Stimulated activated CD8-positive, alpha-beta memory T cell treated with anti-CD3 and anti-CD28 coated beads, Interleukin-15, amount 100 ng/mL, for 4 hours (primary cell): ENCODE measurements at regions not wholly inside any gene's neighbourhood (a gene's known extent, or its start where the extent isn't known, plus 50 kb on each side); places are given as distances from the start of the nearest gene placed in this dataset.
"Not testable (repeated sequence)": the region's sequence is repeated elsewhere in the genome, so short reads cannot be mapped to it uniquely, and the experiment has no call there.

ENCODE experiments used
- DNase-seq, 2 donors: peaks; one replicate each; pipeline ENCODE4 v3.0.0-alpha.2; 2020; ENCODE audit warnings: low read depth in 2 of 2

DNA sequence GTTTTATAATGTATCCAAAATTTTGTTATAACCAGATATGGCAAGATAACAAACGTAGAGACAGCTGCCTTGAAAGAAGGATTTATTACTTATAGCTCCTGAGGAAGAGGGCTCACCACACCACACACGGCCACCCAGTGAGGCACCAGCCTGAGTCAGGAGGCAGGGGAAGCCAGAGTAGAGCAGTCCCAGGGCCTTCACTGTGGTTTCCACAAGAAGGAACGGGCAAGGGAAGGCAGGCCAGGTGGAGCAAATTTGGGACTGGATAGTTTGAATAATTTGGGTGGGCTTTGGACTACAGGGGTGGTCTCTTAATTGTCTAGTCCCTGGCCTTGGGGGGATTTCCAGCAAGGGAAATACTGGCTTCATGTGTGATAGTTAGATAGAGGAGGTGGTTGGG, 72.5 kb downstream of the RRAGC start:
- no peak for DNase-seq

DNA sequence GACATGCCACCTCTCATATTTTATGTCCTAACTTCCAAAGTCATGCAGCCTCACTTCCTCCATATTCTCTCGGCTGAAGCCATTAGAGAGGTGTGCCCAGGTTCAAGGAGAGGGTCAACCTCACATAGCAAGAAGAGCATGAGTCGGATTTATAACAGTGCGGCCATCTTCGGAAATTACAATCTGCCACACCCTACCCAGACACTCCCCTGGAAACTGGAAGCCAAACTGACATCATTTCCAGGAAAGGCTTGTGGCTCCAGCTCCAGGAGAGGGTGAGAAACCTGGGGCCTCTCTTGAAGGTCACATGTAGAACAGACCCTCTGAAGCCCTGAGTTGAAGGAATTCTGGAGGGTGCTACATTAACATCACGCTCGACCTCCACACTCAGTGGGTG, 73.5 kb downstream of the RRAGC start:
- DNase-seq, result no peak

DNA sequence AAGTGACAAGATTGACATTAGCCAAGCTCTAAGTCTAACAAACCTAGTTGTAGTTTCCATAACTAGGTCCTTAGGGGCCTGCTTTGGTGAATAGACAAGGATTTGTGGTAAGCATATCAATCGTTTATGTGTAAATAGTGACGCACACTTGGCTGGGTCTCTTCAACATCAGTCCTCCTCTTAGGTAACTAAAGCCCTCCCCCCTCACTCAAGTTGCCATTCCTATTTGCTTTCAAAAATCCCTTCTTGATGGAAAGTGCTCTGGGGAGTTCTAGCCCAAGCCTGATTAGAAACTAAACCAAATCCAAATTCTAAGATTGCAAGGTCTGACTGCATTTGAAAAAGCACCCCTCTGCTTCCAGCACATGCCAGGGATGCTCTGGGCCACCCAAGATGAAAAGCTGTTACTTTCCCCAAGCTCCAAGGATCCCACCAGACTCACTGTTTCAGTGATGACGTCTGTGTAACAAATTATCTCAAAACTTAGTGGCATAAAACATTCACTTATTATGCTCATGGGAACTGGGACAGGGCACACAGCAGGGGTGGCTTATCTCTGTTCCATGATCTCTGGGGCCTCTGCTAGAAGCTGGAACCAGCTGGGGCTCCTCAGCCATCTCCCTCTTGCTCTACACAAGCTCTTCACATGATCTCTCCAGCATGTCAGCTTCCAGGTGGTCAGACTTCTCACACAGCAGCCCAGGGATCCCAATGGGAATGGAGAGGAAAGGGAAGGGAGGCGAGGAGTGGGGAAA, 74.1 kb downstream of the RRAGC start:
- no peak for DNase-seq

DNA sequence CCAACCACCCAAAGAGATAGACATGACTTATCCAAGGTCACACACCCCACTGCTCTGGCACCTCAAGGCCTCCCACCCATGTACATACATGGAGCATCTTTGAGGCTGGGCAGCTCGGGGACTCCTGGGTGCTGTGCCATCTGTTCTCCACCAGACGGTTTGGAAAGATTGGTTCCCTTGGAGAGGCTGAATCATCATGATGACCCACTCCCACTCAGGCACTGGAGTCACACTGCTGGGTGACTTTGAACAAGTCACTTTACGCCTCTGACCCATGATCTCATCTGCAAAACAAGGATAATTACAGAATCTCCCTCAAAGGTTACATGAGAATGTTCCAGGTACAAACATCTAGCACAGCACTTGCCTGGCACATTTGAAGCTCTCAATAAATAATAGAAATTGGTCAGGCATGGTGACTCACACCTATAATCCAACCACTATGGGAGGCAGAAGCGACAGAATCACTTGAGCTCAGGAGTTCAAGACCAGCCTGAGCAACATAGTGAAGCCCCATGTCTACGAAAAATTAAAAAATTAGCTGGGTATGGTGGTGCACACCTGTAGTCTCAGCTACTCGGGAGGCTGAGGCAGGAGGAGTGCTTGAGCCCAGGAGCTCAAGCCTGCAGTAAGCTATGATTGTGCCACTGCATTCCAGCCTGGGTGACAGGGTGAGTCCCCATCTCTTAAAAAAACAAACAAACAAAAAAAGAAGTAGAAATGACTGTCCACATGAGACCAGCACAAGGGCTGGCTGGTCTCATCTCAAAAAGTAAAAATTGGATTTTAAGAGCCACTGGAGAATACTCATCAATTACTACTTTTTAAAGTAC, 74.9 kb downstream of the RRAGC start:
- no peak for DNase-seq

DNA sequence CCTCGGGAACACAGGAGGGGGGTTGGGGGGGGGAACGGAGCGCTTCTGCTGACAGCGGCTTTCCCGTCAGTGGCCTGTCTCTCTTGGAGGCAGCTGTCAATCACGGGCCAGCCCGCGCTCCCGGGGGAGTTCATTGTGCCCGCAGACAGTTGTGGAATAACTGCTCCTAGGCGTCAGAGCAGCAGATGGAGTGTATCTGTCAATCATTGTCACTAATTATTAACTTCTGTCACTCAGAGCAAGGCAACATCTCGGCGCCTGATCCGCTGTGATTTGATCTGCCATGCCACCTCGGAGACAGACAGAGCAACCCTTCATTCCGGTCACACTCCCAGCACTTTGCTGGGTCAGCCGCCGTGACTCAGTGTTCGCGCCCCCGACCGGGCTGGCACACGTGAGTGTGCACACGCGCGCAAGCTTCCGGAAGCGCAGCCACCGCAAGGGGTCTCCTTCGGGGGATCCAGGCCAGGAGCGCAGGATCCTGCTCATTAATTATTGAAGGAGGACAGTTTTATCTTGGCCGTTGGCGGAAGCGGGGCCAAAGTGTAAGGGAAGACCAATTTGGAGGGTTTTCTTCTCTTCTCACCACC, 75.8 kb downstream of the RRAGC start:
- DNase-seq, result no peak

DNA sequence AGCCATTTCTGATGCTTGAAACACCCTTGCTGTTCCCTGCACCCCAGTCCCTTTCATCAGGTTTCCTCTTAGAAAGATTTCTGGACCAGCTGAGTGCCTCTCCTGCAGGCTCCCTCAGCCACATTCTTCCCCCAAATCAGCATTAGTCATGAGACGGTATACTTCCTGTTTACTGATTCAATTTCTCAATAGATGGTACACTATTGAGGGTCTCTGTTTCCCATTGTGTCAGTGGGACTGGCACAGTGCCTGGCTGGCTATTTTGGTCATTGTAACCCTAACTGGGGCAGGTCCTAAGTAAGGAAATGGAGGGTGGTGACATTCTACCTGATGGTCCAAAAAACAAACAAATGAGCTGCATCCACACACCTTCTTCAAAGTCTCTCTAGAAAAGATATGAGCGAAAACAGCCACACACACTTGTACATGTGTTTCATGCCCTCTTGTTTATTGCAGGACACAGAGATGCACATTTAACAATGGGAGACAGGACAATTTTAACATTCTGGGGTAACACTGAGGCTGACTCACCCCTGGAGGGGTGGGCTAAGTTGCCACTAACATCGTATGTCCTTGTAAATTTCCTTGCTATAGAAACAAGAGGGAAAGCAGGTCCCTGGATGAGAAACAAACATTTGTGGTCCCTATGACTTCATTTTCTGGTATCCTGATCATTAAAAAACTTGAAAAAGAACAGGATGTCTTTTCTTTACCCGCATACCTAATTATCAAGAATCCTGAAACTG, 77.5 kb downstream of the RRAGC start:
- no peak for DNase-seq

DNA sequence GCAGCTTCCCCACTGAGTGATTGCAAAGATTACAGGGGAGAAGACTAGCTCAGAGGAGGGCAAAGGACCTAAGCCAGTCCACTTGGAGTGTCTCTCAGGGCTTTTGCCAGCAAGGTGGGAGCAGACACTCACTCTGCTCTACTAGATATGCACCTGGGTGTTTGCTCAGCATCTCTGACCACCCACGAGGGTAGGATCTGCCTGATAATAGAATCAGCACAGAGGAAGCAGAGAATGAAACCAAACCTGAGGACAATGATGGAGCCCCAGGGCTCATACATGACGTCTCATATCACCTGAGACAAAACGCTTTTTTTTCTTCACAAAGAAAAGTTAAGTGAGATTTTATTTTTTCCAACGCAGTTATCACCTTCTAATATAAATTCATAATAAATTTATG, 79.4 kb downstream of the RRAGC start:
- no peak for DNase-seq

DNA sequence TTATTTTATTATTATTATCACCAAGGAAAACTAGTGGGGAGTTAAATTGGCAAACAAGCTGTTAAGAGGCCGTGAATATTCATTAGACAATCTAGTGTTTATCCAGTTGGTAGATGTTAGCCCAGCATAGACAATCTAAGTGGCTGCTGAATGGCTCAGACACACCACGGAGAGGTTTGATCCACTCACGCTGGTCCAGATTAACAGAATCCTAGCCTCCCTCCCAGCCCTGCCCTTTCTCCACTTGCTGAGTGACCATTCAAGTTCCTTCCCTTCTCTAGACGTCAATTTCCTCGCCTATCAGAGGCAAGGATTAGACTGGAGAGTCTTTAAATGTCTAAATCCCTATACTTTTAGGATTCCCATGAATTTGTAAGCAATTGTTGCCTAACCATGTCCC, 80.1 kb downstream of the RRAGC start:
- DNase-seq, result no peak

DNA sequence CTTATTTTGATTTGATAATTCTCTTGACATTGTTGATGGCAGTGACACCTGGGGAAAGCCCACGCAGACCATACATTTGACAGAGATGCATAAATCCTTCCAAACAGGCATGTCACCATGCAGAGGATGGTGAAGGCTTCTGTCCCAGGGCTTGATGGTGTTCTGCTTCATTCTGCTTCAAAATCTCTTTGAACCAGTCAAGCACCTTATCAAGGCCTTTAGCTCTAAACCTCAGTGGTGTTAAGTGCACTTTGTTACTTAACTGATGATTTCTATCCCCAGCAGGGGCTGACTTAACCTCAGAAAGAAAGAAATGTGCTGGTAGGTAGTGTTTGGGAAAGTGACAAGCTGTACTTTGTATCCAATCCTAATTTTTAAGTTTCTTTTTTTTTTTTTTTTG, 81.1 kb downstream of the RRAGC start:
- no peak for DNase-seq

DNA sequence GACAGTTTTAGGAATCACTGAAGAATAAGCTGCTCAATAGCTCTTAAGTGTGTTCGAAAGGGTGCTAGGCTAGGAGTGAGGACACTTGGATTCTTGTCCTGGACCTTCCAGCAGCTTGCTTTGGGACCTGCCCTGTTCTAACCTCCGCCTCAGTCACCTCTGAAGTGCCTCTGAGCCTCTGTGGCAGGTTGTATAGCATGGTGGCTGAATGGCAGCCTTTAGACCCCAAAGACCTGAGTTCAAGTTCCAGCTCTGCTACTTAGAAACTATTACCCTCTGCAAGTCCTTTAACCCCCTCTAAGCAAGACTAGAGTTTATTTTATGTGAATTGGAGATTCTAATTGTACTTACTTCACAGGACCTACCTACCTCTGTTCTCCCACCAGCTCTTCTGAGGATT, 81.5 kb downstream of the RRAGC start:
- DNase-seq, result no peak

DNA sequence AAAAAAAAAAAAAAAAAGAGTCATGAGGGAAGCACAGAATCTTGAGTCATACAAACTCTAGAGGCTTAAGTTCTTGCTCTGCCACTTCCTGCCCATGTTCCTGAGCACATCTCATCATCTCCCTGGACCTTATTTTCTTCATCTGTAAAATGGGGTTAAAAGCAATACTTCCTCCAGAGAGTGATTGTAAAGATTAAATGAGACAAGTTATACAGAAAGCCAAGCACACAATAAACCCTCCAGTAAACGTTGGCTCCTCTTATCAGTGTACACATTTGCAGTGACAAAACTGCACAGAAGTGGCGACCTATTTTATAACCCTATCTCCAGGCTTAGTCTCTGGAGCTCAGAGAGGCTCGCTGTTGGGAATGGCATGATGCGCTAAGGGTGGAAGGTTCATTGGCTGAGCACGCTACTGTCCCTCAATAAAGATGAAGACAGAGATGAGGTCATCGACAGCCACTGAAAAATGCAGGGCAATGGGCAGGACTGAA, 82.1 kb downstream of the RRAGC start:
- no peak for DNase-seq

DNA sequence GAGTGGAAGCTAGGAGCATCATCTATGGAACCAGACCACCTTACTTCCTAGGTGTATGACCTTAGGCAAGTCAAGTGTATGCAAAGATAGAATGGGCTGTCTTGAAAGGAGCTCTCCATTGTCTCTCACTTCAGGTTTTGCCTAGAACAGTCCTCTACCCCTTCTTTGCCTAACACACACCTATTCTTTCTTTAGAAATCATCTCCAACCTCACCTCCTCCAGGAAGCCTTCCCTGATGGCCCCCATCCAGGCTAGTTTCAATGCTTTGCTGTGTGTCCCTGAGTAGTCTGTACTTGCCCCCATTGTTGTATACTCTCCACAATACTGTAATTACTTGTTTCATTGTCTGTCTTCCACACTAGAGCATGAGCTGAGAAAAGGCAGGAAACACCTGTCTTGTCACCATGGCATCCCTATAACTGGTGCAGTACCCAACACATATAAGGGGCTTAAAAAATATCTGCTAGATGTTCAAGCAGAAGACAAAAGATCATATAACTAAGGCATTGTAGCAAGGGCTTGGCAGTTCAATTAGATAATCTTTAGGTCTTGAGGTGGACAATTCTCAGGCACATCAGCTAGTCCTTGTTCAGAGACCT, 83.0 kb downstream of the RRAGC start:
- DNase-seq, result no peak

DNA sequence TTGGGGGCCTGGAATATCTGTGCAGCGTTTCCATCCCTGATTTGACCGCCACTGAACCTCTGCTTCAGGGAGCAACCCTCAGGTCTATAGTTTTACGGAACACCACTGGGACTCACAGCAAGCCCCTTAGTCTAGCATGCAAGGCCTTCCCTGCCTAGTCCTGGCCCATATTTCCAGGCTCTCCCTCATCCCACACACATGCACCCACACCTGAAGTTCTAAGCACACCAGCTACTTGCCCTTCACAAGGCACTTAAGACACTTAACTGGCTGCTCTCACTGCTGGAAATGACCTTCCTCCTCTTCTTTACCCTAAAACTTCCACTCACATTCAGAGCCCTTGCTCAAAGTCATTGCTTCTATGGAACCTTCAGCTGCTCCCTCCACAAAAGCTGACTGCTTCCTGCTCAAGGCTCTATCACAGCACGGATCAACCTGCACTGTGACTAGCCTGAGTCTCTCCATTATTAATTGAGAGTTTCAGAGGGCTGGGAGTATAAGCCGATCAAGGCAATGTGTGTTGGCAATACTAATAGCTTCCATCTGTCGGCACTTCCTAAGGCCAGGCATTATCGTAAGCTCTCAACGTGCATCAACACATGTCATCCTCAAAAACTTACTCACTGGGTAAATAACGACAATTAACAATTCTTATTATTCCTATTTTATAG, 84.3 kb downstream of the RRAGC start:
- DNase-seq, result no peak

DNA sequence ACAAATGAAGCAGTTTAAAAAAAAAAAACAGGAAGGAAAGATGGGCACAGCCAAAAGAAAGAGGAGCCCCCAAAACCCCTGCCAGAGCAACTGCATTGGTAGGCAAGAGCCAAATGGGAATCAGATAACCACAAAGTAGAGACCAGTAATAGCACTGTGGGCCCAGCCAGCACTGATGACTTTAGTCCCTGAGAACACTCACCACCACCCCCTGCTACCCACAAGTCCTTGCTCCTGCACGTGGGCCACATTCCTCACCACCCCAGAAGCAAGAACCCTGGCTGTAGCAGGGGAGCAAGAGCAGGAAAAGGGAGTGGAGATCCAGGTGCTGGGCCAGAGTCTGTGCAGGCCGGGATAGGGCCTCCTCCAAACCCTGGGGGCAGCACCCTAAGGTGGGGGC, 86.1 kb downstream of the RRAGC start:
- no peak for DNase-seq

DNA sequence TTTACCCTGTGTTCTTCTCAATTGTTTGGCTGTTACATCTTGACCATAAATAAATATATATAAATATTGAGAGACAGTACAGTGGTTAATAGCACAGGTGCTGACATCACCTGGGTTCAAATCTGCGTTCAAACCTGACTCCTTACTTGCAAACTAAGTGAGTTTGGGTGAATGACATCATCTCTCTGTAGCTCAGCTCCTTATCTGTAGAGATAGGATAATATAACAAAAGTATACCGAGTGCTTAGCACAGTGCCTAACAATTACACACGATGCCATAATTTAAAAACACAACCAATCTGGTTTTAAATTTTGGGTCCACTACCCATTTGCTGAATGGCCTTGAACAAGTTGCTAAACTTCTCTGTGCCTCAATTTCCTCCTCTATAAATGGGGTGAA, 86.6 kb downstream of the RRAGC start:
- no peak for DNase-seq

DNA sequence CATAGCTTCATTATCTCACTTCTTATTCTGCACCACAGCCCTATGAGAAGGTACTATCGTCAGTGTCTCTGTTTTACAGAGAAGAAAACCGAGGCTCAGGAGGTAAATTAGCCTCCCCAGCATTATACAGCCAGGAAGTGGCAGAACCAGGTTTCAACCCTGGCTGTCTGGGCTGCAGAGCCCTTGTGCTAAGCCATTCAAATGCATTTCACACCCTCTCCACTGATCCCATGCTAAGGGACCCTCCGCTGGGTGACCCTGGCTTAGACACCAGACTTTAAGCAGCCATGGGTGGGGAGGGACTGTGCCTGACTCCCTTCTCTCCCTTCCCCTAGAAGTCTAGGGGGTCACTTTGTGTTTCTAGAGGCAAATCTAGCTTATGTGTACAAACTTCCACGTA, 87.5 kb downstream of the RRAGC start:
- DNase-seq, result no peak

DNA sequence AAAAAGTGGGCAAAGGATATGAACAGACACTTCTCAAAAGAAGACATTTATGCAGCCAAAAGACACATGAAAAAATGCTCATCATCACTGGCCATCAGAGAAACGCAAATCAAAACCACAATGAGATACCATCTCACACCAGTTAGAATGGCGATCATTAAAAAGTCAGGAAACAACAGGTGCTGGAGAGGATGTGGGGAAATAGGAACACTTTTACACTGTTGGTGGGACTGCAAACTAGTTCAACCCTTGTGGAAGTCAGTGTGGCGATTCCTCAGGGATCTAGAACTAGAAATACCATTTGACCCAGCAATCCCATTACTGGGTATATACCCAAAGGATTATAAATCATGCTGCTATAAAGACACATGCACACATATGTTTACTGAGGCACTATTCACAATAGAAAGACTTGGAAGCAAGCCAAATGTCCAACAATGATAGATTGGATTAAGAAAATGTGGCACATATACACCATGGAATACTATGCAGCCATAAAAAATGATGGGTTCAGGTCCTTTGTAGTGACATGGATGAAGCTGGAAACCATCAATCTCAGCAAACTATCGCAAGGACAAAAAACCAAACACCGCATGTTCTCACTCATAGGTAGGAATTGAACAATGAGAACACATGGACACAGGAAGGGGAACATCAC, 88.9 kb downstream of the RRAGC start:
- not testable (repeated sequence) for DNase-seq

DNA sequence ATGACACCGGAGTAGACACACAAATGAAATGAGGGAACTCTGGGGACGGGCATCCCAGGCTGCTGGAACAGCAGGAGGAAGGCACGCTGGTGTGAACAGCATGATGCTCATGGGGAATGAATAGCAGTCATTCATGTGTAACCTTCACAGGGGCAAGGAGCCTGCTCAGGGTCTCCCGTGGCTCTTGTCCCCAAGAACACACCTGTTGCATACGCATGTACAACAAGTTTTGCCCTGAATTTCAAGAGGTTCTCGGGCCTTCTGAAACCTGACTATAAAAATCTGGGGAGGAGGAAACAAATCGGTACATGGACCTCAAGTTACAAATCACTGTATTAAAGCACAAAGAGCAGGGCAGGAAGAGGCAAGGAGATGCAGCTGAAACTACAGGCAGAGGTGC, 93.4 kb downstream of the RRAGC start:
- no peak for DNase-seq

DNA sequence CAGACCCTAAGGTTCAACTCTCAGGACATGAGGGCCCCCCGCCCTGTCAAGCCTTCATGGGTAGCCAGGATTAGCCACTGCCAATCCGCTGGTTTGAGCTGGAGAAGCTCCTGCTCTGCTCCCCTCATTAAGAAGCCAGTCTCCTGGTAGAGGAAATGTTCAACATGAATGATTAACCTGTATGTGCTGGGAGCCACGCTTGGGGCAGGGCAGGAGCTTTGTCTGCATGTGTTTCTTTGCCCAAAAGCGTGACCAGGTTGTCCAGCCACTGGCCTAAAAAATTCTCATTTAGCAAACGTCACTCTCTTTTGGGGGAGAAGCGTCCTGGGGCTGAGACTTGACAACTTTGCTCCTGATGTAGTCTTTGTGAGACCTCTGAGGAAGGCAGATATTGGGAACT, 96.5 kb downstream of the RRAGC start:
- DNase-seq, result no peak

DNA sequence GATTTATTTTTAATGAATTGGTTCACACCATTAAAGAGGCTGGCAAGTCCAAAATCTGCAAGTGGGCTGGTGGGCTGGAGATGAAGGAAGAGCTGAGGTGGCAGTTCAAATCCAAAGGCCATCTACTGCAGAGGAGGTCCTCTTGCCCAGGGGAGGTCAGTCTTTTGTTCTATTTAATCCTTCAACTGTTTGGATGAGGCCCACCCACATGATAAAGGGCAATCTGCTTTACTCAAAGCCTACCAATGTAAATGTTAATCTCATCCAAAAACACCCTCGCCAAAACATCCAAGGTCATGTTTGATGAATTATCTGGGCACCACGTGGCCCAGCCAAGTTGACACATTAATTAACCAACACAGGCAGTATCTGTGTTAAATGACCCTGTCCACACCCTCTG, 99.0 kb downstream of the RRAGC start:
- no peak for DNase-seq

DNA sequence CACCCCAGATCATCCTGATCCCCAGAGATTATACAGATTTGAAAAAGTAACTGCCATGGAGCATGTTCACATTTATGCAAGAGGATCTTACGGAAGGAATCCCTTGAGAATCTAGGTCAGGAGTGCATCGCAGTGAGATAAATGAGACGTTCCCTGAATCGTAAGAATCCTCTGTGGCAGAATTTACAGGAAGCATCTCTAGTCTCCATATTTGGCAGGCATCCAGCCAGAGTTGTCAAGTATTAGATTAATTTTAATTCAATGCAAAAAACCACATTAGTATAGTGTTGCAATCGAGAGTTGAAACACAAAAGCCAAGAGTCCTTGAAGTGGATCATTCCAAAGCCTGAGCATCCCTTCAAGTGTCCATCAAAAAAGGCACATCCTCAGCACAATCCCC, 100.8 kb downstream of the RRAGC start:
- DNase-seq, result no peak
